Ovary (tissue), 7 donors: ENCODE measurements at regions not wholly inside any gene's neighbourhood (a gene's known extent, or its start where the extent isn't known, plus 50 kb on each side); places are given as distances from the start of the nearest gene placed in this dataset.

Source experiments
- DNase-seq, 5 donors: peaks; one replicate each; pipeline ENCODE4 v3.0.0-alpha.2; 2019 to 2020
- H3K27ac ChIP-seq, 2 donors: fragments of 200-600 bp; one replicate each; pipeline versions ENCODE4 v1.5.1 to v1.8.0; 2019 to 2022
- H3K27me3 ChIP-seq: fragments of 200-600 bp; one replicate; pipeline ENCODE4 v1.8.0; 2022
- H3K36me3 ChIP-seq: fragments of 200-600 bp; sonication (generic); one replicate; pipeline ENCODE4 v1.5.1; 2019
- H3K4me1 ChIP-seq: one replicate; pipeline ENCODE4 v1.8.1; 2013; ENCODE audit warnings: mild to moderate bottlenecking, moderate library complexity; ENCODE audit not compliant: insufficient read depth
- H3K4me3 ChIP-seq: fragments of 200-600 bp; sonication (generic); one replicate; pipeline ENCODE4 v1.5.1; 2017
- H3K9me3 ChIP-seq, 2 donors: fragments of 200-600 bp in 1 of 2; sonication (generic) in 1 of 2; one replicate each; pipeline versions ENCODE4 v1.5.1 to v1.8.1; 2013 to 2019; ENCODE audit warnings: mild to moderate bottlenecking in 1 of 2, moderate library complexity in 1 of 2
- CTCF ChIP-seq, 3 donors: fragments of 450-650 bp in 2 of 3; fragments of 200-600 bp in 1 of 3; IDR thresholded peaks; one replicate each; pipeline versions ENCODE4 v1.5.1 to v1.8.0; 2016 to 2022; ENCODE audit warnings: antibody characterized with exemption in 3 of 3, mild to moderate bottlenecking in 1 of 3
- EP300 ChIP-seq: sonication (generic); formaldehyde crosslinking; IDR thresholded peaks from one replicate; pipeline ENCODE4 v1.6.1; 2017; ENCODE audit warnings: antibody characterized with exemption
- POLR2A ChIP-seq: fragments of 450-650 bp; IDR thresholded peaks from one replicate; pipeline ENCODE4 v1.6.1; 2017; ENCODE audit warnings: antibody characterized with exemption, mild to moderate bottlenecking, moderate library complexity
- WGBS, 3 donors: extraction: QIAGEN DNeasy Blood & Tissue Kit in 1 of 3; methylation state at CpG; one replicate each; pipeline versions ENCODE4 v1.1.5 to v1.1.7; 2013 to 2017; 5-methylcytosine and 5-hydroxymethylcytosine counted together
- intact Hi-C, 4 donors: fragments of 100-400 bp; cut with DNase I; formaldehyde crosslinking; loops; one replicate each; pipeline versions ENCODE4 v1.11.0 to v1.15.1; 2022 to 2023
- donor health status: DM: no; HTN: no; CAD: no; lungs with moderate emphysema.
- donor health status: DM: no; HTN: no; CAD: no.
- donor health status: Bipolar disorder and iron deficiency.
- donor health status: DM: no; HTN: no; CAD: no.
- donor health status: DM: yes; HTN: yes; CAD: no.

DNA sequence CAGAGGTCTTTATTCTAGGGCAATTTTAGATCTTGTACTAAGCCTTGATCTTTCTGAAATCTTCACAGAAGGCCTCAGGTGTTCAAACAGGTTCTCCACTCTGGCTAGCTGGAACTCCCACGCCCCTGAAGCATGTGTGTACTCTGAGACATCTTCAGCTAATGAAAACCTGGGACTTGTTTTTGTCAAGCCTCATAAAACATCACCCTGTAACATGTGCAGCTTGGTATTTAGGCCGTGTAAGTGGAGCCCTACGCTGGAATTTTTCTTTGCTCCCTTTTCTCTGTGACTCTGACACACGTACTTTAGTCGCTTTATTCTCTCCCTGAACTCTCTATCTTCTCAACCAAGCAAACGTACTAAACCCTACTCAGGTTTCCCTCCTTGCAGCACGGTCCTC lies 701.9 kb upstream of the ZP4 start:
- no peaks in the 10 kb centered on the region for H3K9me3 ChIP-seq
- H3K27me3 ChIP-seq = no peaks in the 10 kb centered on the region
- H3K4me3 ChIP-seq = no peak overlapping the region
- intact Hi-C loops = no loop called here
- TF ChIP-seq CTCF (IDR thresholded peaks at IDR 0.05) (no peak), EP300 (no peak), POLR2A (no peak)
- no peak overlapping the region for H3K27ac ChIP-seq
- DNase-seq = no peak
- no peaks in the 10 kb centered on the region for H3K4me1 ChIP-seq
- H3K36me3 ChIP-seq = no peaks in the 10 kb centered on the region
- 70 to 77% (median 70%) methylated on average over 7 of the region's 7 CpGs for WGBS, 3 donors

DNA sequence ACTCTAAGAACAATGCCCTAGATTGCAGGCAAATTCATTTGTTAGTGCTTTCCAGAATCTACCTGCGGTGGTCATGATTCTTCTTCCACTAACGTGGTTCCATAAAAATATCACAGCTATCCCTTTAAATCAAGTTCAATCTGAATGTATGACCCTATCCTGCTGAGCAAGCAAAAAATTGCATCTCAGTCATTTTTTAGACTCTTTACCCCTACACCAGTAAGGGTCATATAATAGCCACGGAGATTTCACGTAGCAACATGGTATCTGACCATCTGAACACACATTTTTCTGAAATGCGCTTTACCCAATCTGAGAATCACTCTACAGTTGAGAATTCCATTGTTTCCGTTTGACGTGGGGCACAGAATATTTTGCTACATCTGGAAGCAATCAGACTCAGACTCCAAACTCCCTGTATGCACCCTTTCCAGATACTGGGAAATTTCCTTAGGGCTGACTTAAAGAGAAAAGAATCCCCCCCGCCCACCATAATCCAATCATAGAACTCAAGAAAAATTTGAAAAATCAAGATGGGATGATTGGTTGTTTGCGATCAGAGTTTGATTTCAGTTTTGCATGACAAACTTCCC lies 699.2 kb upstream of the ZP4 start:
- Histone ChIP-seq H3K9me3 (no peaks in the 10 kb centered on the region), H3K4me3 (no peak overlapping the region), H3K27ac (no peak overlapping the region), H3K4me1 (no peaks in the 10 kb centered on the region), H3K36me3 (no peaks in the 10 kb centered on the region), H3K27me3 (no peaks in the 10 kb centered on the region)
- no peak for DNase-seq
- intact Hi-C loops = no loop called here
- WGBS, 3 donors = 71 to 82% (median 75%) methylated on average over 9 of the region's 9 CpGs
- TF ChIP-seq EP300 (no peak), CTCF (IDR thresholded peaks at IDR 0.05) (no peak), POLR2A (no peak)

DNA sequence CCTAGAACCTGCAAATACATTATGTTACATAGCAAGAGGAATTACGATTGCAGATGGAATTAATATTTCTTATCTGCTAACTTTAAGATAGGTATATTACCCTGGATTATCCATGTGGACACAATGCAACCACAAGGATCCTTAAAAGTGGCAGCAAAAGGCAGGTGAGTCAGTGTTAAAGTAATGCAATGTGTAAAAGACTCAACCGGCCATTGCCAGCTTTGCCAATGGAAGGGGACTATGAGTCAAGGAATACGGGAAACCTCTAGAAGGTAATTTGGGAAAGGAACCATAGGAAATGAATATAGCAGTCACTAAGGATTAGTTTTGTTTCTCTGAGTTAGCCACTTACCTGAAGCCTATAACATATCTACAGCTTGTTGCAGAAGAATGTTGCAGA lies 692.1 kb upstream of the ZP4 start:
- H3K36me3 ChIP-seq = no peaks in the 10 kb centered on the region
- no peak for TF ChIP-seq POLR2A
- TF ChIP-seq CTCF (IDR thresholded peaks at IDR 0.05) = no peak
- TF ChIP-seq EP300 = no peak
- intact Hi-C loops = no loop called here
- WGBS, 3 donors = 88 to 92% (median 90%) methylated on average over 3 of the region's 3 CpGs
- no peaks in the 10 kb centered on the region for H3K9me3 ChIP-seq
- no peaks in the 10 kb centered on the region for H3K27me3 ChIP-seq
- H3K4me1 ChIP-seq = no peaks in the 10 kb centered on the region
- no peak overlapping the region for H3K4me3 ChIP-seq
- no peak for DNase-seq
- no peak overlapping the region for H3K27ac ChIP-seq

DNA sequence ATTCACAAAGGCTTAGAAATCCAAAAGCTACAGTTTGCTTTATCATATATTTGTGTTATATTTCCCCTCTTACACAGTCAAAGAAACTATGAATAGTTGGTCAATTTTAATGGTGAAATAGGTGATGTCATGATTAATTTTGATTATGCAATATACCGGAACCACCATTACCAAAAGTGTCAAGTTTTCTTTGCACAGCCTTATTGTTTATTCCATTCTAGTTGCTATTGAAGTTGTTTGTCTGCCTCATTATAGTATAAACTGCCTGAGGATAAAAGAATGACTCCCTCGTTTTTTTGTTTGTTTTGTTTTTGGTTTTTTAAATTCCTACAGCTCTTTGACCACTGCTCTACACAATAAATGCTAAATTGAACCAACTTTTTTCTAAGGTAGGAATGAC lies 690.6 kb upstream of the ZP4 start:
- no peak for TF ChIP-seq EP300
- no peak for TF ChIP-seq CTCF (IDR thresholded peaks at IDR 0.05)
- no peak for TF ChIP-seq POLR2A
- no peak for DNase-seq
- no peak overlapping the region for H3K4me3 ChIP-seq
- no peaks in the 10 kb centered on the region for H3K4me1 ChIP-seq
- no peak overlapping the region for H3K27ac ChIP-seq
- no peaks in the 10 kb centered on the region for H3K36me3 ChIP-seq
- no peaks in the 10 kb centered on the region for H3K27me3 ChIP-seq
- no peaks in the 10 kb centered on the region for H3K9me3 ChIP-seq
- intact Hi-C loops = no loop called here
- 41 to 54% (median 43%) methylated on average over 2 of the region's 2 CpGs for WGBS, 3 donors
